ENCODE measurements at regions not wholly inside any gene's neighbourhood (a gene's known extent, or its start where the extent isn't known, plus 50 kb on each side); places are given as distances from the start of the nearest gene placed in this dataset.

- no peak overlapping the region for H3K27ac Mint-ChIP-seq
- no peaks in the 10 kb centered on the region for H3K36me3 Mint-ChIP-seq
- DNase-seq (ENCODE audit: extremely low spot score, unreplicated experiment) = peak; percentile 45
- no peak overlapping the region for H3K4me3 Mint-ChIP-seq
- H3K4me1 Mint-ChIP-seq (ENCODE audit: unreplicated experiment) = peaks cover 3% of the 10 kb centered on the region
- H3K9me3 Mint-ChIP-seq = no peaks in the 10 kb centered on the region
- TF ChIP-seq, protein P1, sequence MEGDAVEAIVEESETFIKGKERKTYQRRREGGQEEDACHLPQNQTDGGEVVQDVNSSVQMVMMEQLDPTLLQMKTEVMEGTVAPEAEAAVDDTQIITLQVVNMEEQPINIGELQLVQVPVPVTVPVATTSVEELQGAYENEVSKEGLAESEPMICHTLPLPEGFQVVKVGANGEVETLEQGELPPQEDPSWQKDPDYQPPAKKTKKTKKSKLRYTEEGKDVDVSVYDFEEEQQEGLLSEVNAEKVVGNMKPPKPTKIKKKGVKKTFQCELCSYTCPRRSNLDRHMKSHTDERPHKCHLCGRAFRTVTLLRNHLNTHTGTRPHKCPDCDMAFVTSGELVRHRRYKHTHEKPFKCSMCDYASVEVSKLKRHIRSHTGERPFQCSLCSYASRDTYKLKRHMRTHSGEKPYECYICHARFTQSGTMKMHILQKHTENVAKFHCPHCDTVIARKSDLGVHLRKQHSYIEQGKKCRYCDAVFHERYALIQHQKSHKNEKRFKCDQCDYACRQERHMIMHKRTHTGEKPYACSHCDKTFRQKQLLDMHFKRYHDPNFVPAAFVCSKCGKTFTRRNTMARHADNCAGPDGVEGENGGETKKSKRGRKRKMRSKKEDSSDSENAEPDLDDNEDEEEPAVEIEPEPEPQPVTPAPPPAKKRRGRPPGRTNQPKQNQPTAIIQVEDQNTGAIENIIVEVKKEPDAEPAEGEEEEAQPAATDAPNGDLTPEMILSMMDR (conservative IDR thresholded peaks at IDR 0.05) = no peak
- no peaks in the 10 kb centered on the region for H3K27me3 Mint-ChIP-seq
Observed at GRCh38 chrX:69323786-69324720, 158.8 kb upstream of the PJA1 start.

GRCh38 chrX:69321789-69322188 lies 156.5 kb upstream of the PJA1 start:
- Mint-ChIP-seq H3K4me3 (no peak overlapping the region), H3K27ac (no peak overlapping the region), H3K4me1 (ENCODE audit: unreplicated experiment) (peaks cover 3% of the 10 kb centered on the region), H3K27me3 (no peaks in the 10 kb centered on the region), H3K36me3 (no peaks in the 10 kb centered on the region), H3K9me3 (no peaks in the 10 kb centered on the region)
- peak; percentile 32 for DNase-seq (ENCODE audit: extremely low spot score, unreplicated experiment)
- TF ChIP-seq, protein P1 (conservative IDR thresholded peaks at IDR 0.05) = no peak

DNA sequence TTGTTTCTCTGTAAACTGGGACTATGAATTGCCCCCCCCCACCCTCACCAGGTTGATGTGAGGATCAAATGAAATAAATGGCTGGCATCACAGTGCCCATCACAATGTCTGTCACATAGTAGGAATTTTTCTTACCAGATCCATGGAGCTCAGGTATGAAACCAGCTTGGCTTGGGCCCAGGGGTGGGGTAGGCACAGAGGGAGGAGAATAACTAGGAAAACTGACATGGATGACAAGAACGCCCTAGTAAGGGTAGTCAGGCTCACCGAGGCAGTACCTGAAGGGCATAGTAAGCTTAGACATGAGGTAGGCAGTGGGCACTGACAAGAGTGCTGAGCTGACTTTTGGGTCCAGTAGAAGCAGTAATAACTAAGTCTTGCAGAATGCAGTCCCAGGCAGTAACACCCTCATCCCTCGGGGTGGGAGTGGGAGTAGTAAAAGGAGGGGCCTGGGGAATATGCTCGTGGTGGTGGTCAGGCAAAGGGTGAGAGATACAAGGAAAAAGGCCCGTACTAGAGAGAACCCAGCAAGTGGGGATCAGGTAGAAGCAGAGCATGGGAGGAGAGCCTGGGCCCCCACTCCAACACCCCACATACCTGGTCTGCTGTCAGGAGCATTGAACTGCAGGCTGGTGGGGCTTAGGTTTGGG lies 155.9 kb upstream of the PJA1 start:
- no peaks in the 10 kb centered on the region for H3K9me3 Mint-ChIP-seq
- TF ChIP-seq, protein P1 (conservative IDR thresholded peaks at IDR 0.05) = no peak
- no peak overlapping the region for H3K4me3 Mint-ChIP-seq
- peaks cover 7% of the 10 kb centered on the region for H3K4me1 Mint-ChIP-seq (ENCODE audit: unreplicated experiment)
- H3K36me3 Mint-ChIP-seq = no peaks in the 10 kb centered on the region
- H3K27ac Mint-ChIP-seq = no peak overlapping the region
- DNase-seq (ENCODE audit: extremely low spot score, unreplicated experiment) = peak; percentile 27
- no peaks in the 10 kb centered on the region for H3K27me3 Mint-ChIP-seq

GRCh38 chrX:69320116-69320515 lies 154.9 kb upstream of the PJA1 start:
- H3K4me3 Mint-ChIP-seq = no peak overlapping the region
- no peak overlapping the region for H3K27ac Mint-ChIP-seq
- TF ChIP-seq, protein P1 (conservative IDR thresholded peaks at IDR 0.05) = no peak
- DNase-seq (ENCODE audit: extremely low spot score, unreplicated experiment) = peak; percentile 34
- peaks cover 8% of the 10 kb centered on the region for H3K4me1 Mint-ChIP-seq (ENCODE audit: unreplicated experiment)
- no peaks in the 10 kb centered on the region for H3K27me3 Mint-ChIP-seq
- no peaks in the 10 kb centered on the region for H3K9me3 Mint-ChIP-seq
- no peaks in the 10 kb centered on the region for H3K36me3 Mint-ChIP-seq

DNA sequence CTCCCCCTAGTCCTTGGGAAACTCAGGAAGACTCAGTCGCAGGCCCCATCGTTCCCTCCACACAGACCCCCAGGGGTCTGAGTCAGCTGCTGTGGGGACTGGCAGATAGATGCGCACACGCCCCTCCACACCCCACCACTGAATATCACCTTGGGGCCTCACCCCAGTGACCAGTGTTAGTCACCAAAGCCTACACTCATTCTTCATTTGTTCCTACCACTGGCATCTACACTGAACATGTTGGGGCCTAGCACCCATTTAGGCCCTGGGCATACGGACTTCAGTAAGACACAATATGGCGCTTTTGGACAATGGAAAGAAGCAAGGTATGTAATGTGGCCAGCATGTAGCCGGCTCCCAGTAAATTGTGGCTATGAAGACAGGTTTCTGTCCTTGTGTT lies 154.1 kb upstream of the PJA1 start:
- Mint-ChIP-seq H3K9me3 (no peaks in the 10 kb centered on the region), H3K4me1 (ENCODE audit: unreplicated experiment) (peaks cover 8% of the 10 kb centered on the region)

More for the DNA sequence above, 154.1 kb upstream of the PJA1 start:
- Mint-ChIP-seq H3K4me3 (no peak overlapping the region), H3K27ac (no peak overlapping the region), H3K36me3 (no peaks in the 10 kb centered on the region), H3K27me3 (no peaks in the 10 kb centered on the region)
- TF ChIP-seq, protein P1 (conservative IDR thresholded peaks at IDR 0.05) = no peak
- peak; percentile 57 for DNase-seq (ENCODE audit: extremely low spot score, unreplicated experiment)
